SK-N-SH (cell line): ENCODE measurements at regions not wholly inside any gene's neighbourhood (a gene's known extent, or its start where the extent isn't known, plus 50 kb on each side); places are given as distances from the start of the nearest gene placed in this dataset.
A peak's percentile ranks its signal among the peaks of the same experiment; 100 is the strongest.

ENCODE experiments used
- CTCF ChIA-PET: fragments of 300-600, 350-600 bp; formaldehyde crosslinking; extraction: SDS; loops from one replicate; lab custom pipeline; 2021; lab: Yijun Ruan, JAX
- POLR2A ChIA-PET: fragments of 350-600 bp; sonication (Branson Sonifier 250); formaldehyde crosslinking; extraction: SDS; loops from one replicate; lab custom pipeline; 2020; ENCODE audit warnings: antibody characterized with exemption, inconsistent platforms; lab: Yijun Ruan, JAX
- DNase-seq: peaks from one replicate; pipeline ENCODE4 v3.0.0; 2012
- H2AFZ ChIP-seq: fragments of 200-600 bp; sonication (generic); 2 replicates; pipeline ENCODE4 v1.8.1; 2016; ENCODE audit warnings: antibody characterized with exemption, mild to moderate bottlenecking, low read depth
- H3F3A ChIP-seq: fragments of 200-600 bp; sonication (generic); replicated peaks from 2 replicates; pipeline ENCODE3; 2016; ENCODE audit warnings: antibody characterized with exemption, mild to moderate bottlenecking; ENCODE audit not compliant: insufficient read depth
- H3K27ac ChIP-seq, 2 experiments: fragments of 200-500 bp in 1 of 2; fragments of 200-600 bp in 1 of 2; sonication (Bioruptor generic) in 1 of 2; sonication (generic), shearing (Covaris generic) in 1 of 2; 2 replicates each; pipeline versions ENCODE4 v1.5.1 to v1.6.1; 2014 to 2016; ENCODE audit warnings: low read depth in 2 of 2, inconsistent platforms in 1 of 2, low read length in 1 of 2, mild to moderate bottlenecking in 1 of 2, mixed read lengths in 1 of 2
- H3K27me3 ChIP-seq: fragments of 200-600 bp; sonication (generic), shearing (Covaris generic); 2 replicates; pipeline ENCODE4 v1.6.1; 2016; ENCODE audit warnings: mixed run types; ENCODE audit not compliant: insufficient read depth
- H3K36me3 ChIP-seq, 2 experiments: fragments of 200-500 bp in 1 of 2; fragments of 200-600 bp in 1 of 2; sonication (Bioruptor generic) in 1 of 2; sonication (generic) in 1 of 2; replicated peaks in 1 of 2; 2 replicates each; pipeline versions ENCODE3 to v1.5.1; 2014 to 2016; ENCODE audit warnings: low read length in 1 of 2, mild to moderate bottlenecking in 1 of 2; ENCODE audit not compliant: insufficient read depth in 2 of 2, control insufficient read depth in 1 of 2
- H3K4me1 ChIP-seq, 2 experiments: fragments of 200-500 bp in 1 of 2; fragments of 200-600 bp in 1 of 2; sonication (Bioruptor generic) in 1 of 2; sonication (generic), shearing (Covaris generic) in 1 of 2; 2 replicates each; pipeline versions ENCODE4 v1.5.1 to v1.6.1; 2014 to 2016; ENCODE audit warnings: low read depth in 1 of 2, low read length in 1 of 2, mixed run types in 1 of 2; ENCODE audit not compliant: insufficient read depth in 2 of 2, control insufficient read depth in 1 of 2
- H3K4me2 ChIP-seq: fragments of 200-600 bp; sonication (generic), shearing (Covaris generic); 2 replicates; pipeline ENCODE4 v1.6.1; 2017; ENCODE audit warnings: mixed run types
- H3K4me3 ChIP-seq, 2 experiments: fragments of 200-500 bp in 1 of 2; fragments of 200-600 bp in 1 of 2; sonication (Bioruptor generic) in 1 of 2; sonication (generic), shearing (Covaris generic) in 1 of 2; 2 replicates each; pipeline versions ENCODE4 v1.5.1 to v1.8.1; 2014 to 2016; ENCODE audit warnings: low read depth in 2 of 2, inconsistent platforms in 1 of 2, low read length in 1 of 2, mild to moderate bottlenecking in 1 of 2, mixed read lengths in 1 of 2, moderate library complexity in 1 of 2
- H3K79me2 ChIP-seq: fragments of 200-600 bp; sonication (generic); 2 replicates; pipeline ENCODE4 v1.8.1; 2017; ENCODE audit warnings: mild to moderate bottlenecking; ENCODE audit not compliant: insufficient read depth
- H3K9ac ChIP-seq: fragments of 200-600 bp; sonication (generic); 2 replicates; pipeline ENCODE4 v1.6.1; 2017; ENCODE audit warnings: mixed run types
- H3K9me2 ChIP-seq: fragments of 200-600 bp; sonication (generic); 2 replicates; pipeline ENCODE4 v1.6.1; 2017; ENCODE audit warnings: mixed run types
- H3K9me3 ChIP-seq: fragments of 200-600 bp; sonication (generic); 2 replicates; pipeline ENCODE4 v1.6.1; 2017; ENCODE audit warnings: mixed run types, mild to moderate bottlenecking, moderate library complexity
- H4K20me1 ChIP-seq: fragments of 200-600 bp; sonication (generic); 2 replicates; pipeline ENCODE4 v1.6.1; 2017; ENCODE audit warnings: mild to moderate bottlenecking, mixed run types; ENCODE audit not compliant: insufficient read depth
- MEF2A ChIP-seq: IDR thresholded peaks from 2 replicates; pipeline ENCODE4 v1.4.0; 2012; ENCODE audit warnings: low read depth, borderline replicate concordance
- WGBS: methylation state at CpG from one replicate; pipeline ENCODE4 v1.1.6; 2017; ENCODE audit warnings: low lambda C conversion rate; 5-methylcytosine and 5-hydroxymethylcytosine counted together
- TF ChIP-seq, protein P1 (sequence below): IDR thresholded peaks from 2 replicates; pipeline ENCODE4 v1.6.1; 2012; ENCODE audit warnings: mild to moderate bottlenecking, low read depth, low read length, moderate library complexity
- TF ChIP-seq, protein P2 (sequence below): fragments of 150-350 bp; IDR thresholded peaks from 2 replicates; pipeline ENCODE4 v1.6.1; 2017; ENCODE audit warnings: antibody characterized with exemption, low read length, low read depth, borderline replicate concordance
- TF ChIP-seq, protein P3 (sequence below): fragments of 200-600 bp; sonication (generic); IDR thresholded peaks from 2 replicates; pipeline ENCODE4 v1.6.1; 2017; ENCODE audit warnings: antibody characterized with exemption, mild to moderate bottlenecking, moderate library complexity

DNA sequence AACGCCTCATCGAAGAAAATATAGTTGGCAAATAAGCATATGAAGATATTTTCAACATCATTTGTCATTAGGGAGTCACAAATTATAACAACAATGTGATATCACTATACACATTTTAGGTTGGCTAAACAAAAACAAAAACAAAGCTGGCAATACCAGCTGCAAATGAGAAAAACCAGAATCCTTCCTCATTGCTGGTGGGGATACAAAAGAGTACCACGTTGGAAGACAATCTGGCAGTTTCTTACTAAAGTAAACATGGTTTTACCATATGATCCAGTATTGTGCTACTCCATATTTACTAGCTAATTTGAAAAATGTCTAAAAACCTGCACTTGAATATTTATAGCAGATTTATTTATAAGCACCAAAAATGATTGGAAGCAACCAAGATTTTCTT is 1204.1 kb downstream of the MRPL39 start (continued):
- TF ChIP-seq, protein P1, sequence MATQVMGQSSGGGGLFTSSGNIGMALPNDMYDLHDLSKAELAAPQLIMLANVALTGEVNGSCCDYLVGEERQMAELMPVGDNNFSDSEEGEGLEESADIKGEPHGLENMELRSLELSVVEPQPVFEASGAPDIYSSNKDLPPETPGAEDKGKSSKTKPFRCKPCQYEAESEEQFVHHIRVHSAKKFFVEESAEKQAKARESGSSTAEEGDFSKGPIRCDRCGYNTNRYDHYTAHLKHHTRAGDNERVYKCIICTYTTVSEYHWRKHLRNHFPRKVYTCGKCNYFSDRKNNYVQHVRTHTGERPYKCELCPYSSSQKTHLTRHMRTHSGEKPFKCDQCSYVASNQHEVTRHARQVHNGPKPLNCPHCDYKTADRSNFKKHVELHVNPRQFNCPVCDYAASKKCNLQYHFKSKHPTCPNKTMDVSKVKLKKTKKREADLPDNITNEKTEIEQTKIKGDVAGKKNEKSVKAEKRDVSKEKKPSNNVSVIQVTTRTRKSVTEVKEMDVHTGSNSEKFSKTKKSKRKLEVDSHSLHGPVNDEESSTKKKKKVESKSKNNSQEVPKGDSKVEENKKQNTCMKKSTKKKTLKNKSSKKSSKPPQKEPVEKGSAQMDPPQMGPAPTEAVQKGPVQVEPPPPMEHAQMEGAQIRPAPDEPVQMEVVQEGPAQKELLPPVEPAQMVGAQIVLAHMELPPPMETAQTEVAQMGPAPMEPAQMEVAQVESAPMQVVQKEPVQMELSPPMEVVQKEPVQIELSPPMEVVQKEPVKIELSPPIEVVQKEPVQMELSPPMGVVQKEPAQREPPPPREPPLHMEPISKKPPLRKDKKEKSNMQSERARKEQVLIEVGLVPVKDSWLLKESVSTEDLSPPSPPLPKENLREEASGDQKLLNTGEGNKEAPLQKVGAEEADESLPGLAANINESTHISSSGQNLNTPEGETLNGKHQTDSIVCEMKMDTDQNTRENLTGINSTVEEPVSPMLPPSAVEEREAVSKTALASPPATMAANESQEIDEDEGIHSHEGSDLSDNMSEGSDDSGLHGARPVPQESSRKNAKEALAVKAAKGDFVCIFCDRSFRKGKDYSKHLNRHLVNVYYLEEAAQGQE, result no peak

DNA sequence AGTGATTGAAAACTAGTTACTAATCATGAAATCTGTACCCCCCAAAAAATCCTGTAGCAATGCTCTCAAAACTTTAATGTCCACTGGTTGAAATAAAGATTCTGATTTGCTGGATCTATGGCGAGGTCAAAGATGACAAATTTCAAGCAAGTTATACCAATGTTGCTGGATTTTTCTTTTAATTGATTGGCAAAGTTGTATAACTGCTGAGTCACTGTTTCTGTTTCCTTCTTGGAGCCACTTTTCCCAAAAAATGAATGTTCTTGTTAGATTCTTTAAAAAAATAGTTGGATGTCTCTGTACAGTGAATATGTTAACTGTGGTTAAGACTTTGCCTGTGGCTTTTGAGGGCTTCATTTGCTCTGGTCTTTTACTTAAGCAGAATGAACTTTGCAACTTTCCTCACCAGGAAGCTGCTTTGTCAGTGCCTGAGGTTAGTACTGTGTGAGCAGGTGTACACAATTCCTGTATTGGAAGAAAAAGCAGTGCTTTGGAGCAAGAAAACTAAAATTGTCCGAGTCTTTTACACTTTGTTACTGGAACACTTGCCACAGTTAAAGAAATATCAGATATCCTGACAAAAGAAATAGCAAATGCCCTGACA is 1211.9 kb downstream of the MRPL39 start:
- Histone ChIP-seq H3K27ac (no peak overlapping the region), H3K4me1 (no peaks in the 10 kb centered on the region), H3K36me3 (no peaks in the 10 kb centered on the region), H4K20me1 (no peaks in the 10 kb centered on the region), H3K79me2 (no peaks in the 10 kb centered on the region), H3F3A (peaks cover 5% of the 10 kb centered on the region), H3K4me2 (no peak overlapping the region), H2AFZ (0 out of 2 replicates have a peak overlapping the region, but pooled peaks have one; percentile 50), H3K9me2 (no peaks in the 10 kb centered on the region), H3K27me3 (no peaks in the 10 kb centered on the region), H3K9me3 (no peaks in the 10 kb centered on the region), H3K4me3 (no peak overlapping the region), H3K9ac (no peak overlapping the region)
- 77% methylated on average over 2 of the region's 2 CpGs for WGBS
- CTCF ChIA-PET, result interaction anchor here (0.8 to 1.3 kb wide), 2 partner anchors 22 to 24 kb away, joined by 3 read pairs; no protein-coding TSS in a partner anchor
- POLR2A ChIA-PET, result no interaction called here
- TF ChIP-seq, protein P2, sequence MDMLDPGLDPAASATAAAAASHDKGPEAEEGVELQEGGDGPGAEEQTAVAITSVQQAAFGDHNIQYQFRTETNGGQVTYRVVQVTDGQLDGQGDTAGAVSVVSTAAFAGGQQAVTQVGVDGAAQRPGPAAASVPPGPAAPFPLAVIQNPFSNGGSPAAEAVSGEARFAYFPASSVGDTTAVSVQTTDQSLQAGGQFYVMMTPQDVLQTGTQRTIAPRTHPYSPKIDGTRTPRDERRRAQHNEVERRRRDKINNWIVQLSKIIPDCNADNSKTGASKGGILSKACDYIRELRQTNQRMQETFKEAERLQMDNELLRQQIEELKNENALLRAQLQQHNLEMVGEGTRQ, result no peak
- DNase-seq, result no peak

DNA sequence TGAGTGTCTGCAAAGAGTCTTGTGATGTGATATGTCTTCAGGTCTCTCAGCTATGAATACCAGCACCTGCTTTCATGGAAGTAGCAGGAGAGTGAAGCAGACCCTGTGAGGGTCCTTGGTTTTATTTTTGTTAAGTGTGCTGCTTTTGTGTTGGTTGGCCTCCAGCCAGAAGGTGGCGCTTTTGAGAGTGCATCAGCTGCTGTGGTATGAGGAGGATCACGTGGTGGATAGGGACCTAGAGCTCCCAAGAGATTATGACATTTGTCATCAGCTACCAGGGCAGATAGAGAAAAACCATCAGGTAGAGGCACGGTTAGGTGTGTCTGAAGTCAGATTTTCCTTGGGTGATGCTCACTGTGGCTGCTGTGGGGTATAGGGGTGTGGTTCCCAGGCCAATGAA is 1232.1 kb downstream of the MRPL39 start:
- H3K4me2 ChIP-seq, result no peak overlapping the region
- no peaks in the 10 kb centered on the region for H3K4me1 ChIP-seq
- no peaks in the 10 kb centered on the region for H3K9me3 ChIP-seq
- no peak for DNase-seq
- H3K79me2 ChIP-seq, result no peaks in the 10 kb centered on the region
- POLR2A ChIA-PET, result no interaction called here
- H2AFZ ChIP-seq, result no peak overlapping the region
- no peaks in the 10 kb centered on the region for H3K9me2 ChIP-seq
- H3K27ac ChIP-seq, result no peak overlapping the region
- no peak overlapping the region for H3K4me3 ChIP-seq
- no peaks in the 10 kb centered on the region for H3F3A ChIP-seq
- WGBS, result 63% methylated on average over 3 of the region's 3 CpGs
- no peaks in the 10 kb centered on the region for H3K36me3 ChIP-seq
- no peaks in the 10 kb centered on the region for H4K20me1 ChIP-seq
- no peak for TF ChIP-seq MEF2A
- TF ChIP-seq, protein P3, sequence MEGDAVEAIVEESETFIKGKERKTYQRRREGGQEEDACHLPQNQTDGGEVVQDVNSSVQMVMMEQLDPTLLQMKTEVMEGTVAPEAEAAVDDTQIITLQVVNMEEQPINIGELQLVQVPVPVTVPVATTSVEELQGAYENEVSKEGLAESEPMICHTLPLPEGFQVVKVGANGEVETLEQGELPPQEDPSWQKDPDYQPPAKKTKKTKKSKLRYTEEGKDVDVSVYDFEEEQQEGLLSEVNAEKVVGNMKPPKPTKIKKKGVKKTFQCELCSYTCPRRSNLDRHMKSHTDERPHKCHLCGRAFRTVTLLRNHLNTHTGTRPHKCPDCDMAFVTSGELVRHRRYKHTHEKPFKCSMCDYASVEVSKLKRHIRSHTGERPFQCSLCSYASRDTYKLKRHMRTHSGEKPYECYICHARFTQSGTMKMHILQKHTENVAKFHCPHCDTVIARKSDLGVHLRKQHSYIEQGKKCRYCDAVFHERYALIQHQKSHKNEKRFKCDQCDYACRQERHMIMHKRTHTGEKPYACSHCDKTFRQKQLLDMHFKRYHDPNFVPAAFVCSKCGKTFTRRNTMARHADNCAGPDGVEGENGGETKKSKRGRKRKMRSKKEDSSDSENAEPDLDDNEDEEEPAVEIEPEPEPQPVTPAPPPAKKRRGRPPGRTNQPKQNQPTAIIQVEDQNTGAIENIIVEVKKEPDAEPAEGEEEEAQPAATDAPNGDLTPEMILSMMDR, result peak; percentile 22; the same call in 1 of the 2 replicates
- CTCF ChIA-PET, result interaction anchor here (0.6 to 1.8 kb wide), 4 partner anchors 8 to 37 kb away, joined by 3 to 4 read pairs (median 3); no protein-coding TSS in a partner anchor
- H3K27me3 ChIP-seq, result no peaks in the 10 kb centered on the region
- no peak overlapping the region for H3K9ac ChIP-seq
